NCI-H510A treated with DMSO at 0.1 percent for 48 hours (cell line): ENCODE measurements at regions not wholly inside any gene's neighbourhood (a gene's known extent, or its start where the extent isn't known, plus 50 kb on each side); places are given as distances from the start of the nearest gene placed in this dataset.

Source experiments
- DNase-seq: peaks from one replicate; lab custom pipeline; 2025; lab: John Stamatoyannopoulos, UW

DNA sequence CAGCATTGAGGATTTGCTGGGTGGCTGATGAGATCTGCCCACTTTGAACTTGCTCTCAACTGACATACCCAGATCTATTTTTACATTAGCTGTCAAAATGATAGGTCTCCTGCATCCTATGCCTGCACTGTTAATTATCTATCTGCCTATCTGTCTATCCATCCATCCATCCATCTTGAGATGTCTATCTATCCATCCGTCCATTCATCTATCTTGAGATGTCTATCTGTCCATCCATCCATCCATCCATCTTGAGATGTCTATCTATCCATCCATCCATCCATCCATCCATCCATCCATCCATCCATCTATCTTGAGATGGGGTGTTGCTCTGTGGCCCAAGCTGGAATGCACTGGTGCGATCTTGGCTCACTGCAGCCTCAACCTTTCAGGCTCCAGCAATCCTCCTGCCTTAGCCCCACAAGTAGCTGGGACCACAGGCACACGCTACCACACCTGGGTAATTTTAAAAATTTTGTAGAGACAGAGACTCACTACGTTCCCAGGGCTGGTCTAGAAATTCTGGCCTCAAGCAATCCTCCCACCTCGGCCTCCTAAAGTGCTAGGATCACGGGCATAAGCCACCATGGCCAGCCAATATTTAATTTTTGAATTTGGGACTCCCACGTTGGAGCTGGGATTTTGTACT is 159.4 kb upstream of the NSMCE3 start:
- DNase-seq: no peak

DNA sequence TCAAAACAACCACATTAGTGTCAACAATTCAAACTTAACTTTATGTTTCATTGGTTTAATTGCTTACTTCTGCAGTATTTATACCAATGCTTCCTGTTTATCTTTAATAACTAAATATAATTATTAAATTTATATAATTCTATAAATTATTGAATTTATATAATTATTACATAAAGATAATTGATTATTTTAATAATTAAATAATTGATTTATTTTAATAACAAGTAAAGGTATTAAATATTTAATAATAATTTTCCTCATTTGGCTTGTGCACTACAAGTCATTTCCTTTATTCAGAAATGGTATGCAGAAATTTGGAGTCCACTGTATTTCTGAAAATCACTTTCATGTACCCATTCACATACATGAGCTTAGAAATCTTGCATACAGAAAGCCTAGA is 156.2 kb upstream of the NSMCE3 start:
- no peak for DNase-seq

DNA sequence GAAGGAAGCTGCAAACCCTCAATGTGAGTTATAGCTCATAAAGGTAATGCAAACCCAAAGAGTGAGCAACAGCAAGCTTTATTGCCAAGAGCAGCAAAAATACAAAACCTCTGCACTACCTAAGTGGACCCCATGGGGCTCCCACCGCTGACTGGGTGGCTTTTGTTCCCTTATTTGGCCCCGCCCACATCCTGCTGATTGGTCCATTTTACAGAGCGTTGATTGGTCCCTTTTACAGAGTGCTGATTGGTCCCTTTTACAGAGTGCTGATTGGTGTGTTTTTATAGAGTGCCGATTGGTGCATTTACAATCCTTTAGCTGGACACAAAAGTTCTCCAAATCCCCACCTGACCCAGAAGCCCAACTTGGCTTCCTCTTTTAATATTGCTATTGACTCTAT is 154.5 kb upstream of the NSMCE3 start:
- no peak for DNase-seq

DNA sequence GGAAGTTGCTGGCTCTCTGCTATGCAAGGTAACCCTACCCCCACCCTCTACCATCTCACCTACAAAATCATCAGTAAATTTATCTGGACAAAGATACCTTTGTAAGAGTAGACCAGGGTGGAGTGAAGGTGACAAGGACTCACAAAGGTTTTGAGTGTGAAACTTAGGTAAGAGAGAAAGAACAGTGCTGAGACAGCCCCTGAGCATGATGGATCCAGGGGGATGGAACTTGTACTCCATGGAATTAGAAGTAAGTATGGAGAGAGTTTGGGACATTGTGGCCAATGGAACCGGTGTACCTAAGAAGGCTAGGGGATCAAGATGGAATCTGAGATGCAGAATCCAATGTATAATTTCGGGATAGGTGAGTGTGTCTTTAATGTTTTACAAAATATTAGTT is 153.0 kb upstream of the NSMCE3 start:
- no peak for DNase-seq

GRCh38 chr15:29420188-29420587 is 150.6 kb upstream of the NSMCE3 start:
- no peak for DNase-seq

GRCh38 chr15:29418931-29419330 is 149.3 kb upstream of the NSMCE3 start:
- no peak for DNase-seq

DNA sequence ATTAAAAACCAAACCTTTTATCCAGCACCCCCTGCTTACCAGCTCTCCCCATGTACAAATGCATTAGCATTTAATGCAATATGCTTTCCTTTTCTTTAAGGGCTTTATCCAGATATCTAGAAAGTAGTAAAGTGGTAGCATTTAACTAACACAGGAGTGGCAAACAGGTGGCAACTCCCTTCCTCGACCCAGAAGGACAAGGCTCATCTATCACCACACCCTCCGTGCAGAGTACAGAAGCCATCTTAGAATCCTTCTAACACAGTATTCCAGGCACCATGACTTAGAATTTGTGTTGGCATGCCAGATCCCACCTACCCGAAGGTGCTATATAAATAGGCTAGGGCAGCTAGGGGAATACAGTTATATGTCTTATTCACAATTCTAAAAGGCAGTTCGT is 148.6 kb upstream of the NSMCE3 start:
- no peak for DNase-seq

DNA sequence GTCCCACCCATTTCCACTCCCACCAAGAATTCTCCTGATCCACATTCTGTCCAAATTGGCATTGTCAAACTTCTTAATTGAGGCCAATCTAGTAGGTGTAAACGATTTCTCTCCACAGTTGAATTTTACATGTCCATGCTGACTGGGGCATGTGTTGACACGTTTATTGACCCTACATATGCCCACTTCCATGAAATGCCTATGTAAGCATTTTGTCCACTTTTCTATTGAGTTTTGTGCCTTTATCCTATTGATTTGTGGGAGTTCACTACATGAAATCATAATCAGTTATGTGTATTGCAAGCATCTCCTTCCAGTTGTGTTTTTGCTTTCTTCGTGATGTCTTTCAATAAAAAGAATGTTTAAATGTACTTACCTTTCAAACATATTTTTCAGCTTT is 141.7 kb upstream of the NSMCE3 start:
- no peak for DNase-seq

DNA sequence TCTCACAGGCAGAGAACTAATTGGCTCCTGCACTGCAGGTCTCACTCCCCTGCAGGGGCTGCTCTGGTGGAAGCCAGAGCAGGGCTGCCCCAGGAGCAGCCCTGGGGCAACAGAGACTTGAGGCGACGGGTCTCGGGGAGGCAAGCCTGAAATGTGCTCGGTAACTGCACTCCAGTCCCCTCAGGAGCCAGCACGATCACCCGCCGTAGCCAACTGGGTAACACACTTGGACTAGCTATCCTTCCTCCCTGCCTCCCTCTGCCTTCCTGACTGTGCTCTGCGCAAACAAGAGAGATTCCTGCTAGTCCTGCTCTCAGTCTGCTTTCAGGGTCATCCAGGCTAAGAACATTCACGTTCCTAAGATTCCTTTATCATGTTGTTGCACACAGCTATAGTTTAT is 140.7 kb upstream of the NSMCE3 start:
- DNase-seq: no peak

GRCh38 chr15:29409890-29410289 is 140.3 kb upstream of the NSMCE3 start:
- no peak for DNase-seq

- no peak for DNase-seq
These were observed 135.9 kb upstream of the NSMCE3 start for GRCh38 chr15:29405564-29405963.

GRCh38 chr15:29403772-29404171 is 134.2 kb upstream of the NSMCE3 start:
- DNase-seq: peak; percentile 33

GRCh38 chr15:29401644-29402043 is 132.0 kb upstream of the NSMCE3 start:
- no peak for DNase-seq

- DNase-seq: no peak
These were observed 131.1 kb upstream of the NSMCE3 start for GRCh38 chr15:29400701-29401100.

- DNase-seq: no peak
These were observed 129.3 kb upstream of the NSMCE3 start for GRCh38 chr15:29398907-29399306.

- DNase-seq: no peak
These were observed 126.7 kb upstream of the NSMCE3 start for GRCh38 chr15:29396176-29396811.

GRCh38 chr15:29393443-29393842 is 123.8 kb upstream of the NSMCE3 start:
- DNase-seq: no peak

DNA sequence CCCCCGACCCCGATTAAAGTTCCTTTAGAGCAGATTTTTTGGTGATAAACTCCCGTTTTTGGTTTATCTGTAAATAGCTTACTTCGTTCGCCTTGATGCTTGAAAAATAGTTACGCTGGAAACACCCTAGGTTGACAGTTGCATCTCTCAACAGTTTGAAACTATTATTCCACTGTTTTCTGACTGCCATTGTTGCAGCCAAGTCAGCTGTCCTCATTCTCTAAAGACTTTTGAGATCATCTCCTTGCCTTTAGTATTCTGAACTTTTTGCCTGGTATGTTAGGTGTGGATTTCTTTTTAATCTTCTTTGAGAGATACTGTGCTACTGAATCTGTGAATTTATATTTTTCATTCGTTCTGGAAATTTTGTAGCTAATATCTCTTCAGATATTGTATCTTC is 122.7 kb upstream of the NSMCE3 start:
- DNase-seq: no peak

GRCh38 chr15:29390051-29390450 is 120.4 kb upstream of the NSMCE3 start:
- DNase-seq: no peak

DNA sequence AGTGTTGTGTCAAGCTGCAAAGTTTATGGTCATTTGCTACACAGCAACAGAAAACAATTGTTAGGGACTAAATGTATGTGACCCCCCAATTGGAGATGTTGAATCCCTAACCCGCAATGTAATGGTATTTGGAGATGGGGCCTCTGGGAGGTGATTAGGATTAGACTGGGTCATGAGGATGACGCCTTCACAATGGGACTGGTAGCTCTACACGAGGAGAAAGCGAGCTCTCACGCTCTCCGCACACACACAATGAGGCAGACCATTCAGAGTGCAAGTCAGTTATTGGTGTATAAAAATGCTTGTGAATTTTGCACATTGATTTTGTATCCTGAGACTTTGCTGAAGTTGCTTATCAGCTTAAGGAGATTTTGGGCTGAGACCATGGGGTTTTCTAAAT is 116.9 kb upstream of the NSMCE3 start:
- DNase-seq: no peak

GRCh38 chr15:29383367-29383766 is 113.7 kb upstream of the NSMCE3 start:
- DNase-seq: no peak

DNA sequence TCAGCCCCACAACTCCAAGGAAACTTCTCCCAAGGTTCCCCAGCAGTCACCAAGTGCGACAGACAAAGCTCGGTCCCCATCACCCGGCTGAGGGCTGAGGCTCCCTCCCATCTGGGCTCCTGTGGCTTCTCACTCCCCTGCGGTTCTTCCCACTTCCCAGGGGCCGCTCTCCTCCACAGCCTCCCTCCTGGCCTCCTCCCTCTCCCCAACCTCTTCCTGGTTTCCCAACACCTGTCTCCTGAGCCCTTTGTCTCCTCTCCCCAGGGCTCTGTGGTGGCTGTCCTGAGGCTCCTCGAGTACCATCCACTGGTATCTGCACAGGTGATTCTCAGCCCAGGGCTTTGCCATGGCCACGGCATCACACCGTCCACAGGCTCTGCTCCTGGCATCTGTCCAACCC is 113.2 kb upstream of the NSMCE3 start:
- peak; percentile 24 for DNase-seq

GRCh38 chr15:29380466-29380865 is 110.8 kb upstream of the NSMCE3 start:
- no peak for DNase-seq

- no peak for DNase-seq
These were observed 110.0 kb upstream of the NSMCE3 start for GRCh38 chr15:29379647-29380046.
